Panc1 (cell line): ENCODE measurements at regions not wholly inside any gene's neighbourhood (a gene's known extent, or its start where the extent isn't known, plus 50 kb on each side); places are given as distances from the start of the nearest gene placed in this dataset.

ENCODE experiments used
- ATAC-seq: fragments of 200-7000 bp; cut with Tn5 transposase; 2 replicates; pipeline ENCODE4 v1.9.1; 2020; ENCODE audit warnings: mild to moderate bottlenecking, moderate library complexity
- BruUV-seq: library from RNA; stranded (reverse); fragments of 400-500 nt; replicated peaks from 2 replicates; lab custom pipeline; 2021; lab: Mats Ljungman, UMichigan
- CTCF ChIA-PET: fragments of 300-600 bp; sonication (Branson Sonifier 250); formaldehyde crosslinking; loops from one replicate; lab custom pipeline; 2022; ENCODE audit warnings: antibody characterized with exemption; lab: Charles Lee
- POLR2A ChIA-PET: fragments of 300-600 bp; sonication (Branson Sonifier 250); formaldehyde crosslinking; loops from one replicate; lab custom pipeline; 2022; ENCODE audit warnings: antibody characterized with exemption; lab: Charles Lee
- DNase-seq: peaks from one replicate; pipeline ENCODE4 v3.0.0-alpha.2; 2010; ENCODE audit warnings: low read depth, low spot score
- H3K27ac ChIP-seq: 2 replicates; pipeline ENCODE4 v1.5.1; 2011; ENCODE audit warnings: mild to moderate bottlenecking, low read length, inconsistent platforms
- H3K27me3 ChIP-seq: fragments of 200-500 bp; sonication (Bioruptor generic); 2 replicates; pipeline ENCODE4 v1.6.0; 2014; ENCODE audit warnings: low read length, inconsistent platforms; ENCODE audit not compliant: control insufficient read depth, insufficient read depth
- H3K36me3 ChIP-seq: fragments of 200-500 bp; sonication (Bioruptor generic); 2 replicates; pipeline ENCODE4 v1.5.1; 2014; ENCODE audit warnings: inconsistent platforms, mild to moderate bottlenecking, low read length, moderate library complexity; ENCODE audit not compliant: control insufficient read depth, insufficient read depth
- H3K4me1 ChIP-seq: 2 replicates; pipeline ENCODE4 v1.5.1; 2011; ENCODE audit warnings: inconsistent platforms, mild to moderate bottlenecking, low read length, moderate library complexity; ENCODE audit not compliant: control insufficient read depth, insufficient read depth
- H3K4me3 ChIP-seq, 2 experiments: 2 replicates each; pipeline ENCODE4 v1.5.1; 2011 to 2012; ENCODE audit warnings: low read depth in 2 of 2, low read length in 2 of 2, mild to moderate bottlenecking in 2 of 2, inconsistent platforms in 1 of 2, moderate library complexity in 1 of 2
- H3K9me3 ChIP-seq: fragments of 200-500 bp; sonication (Bioruptor generic); 2 replicates; pipeline ENCODE4 v1.5.1; 2014; ENCODE audit warnings: low read depth, mild to moderate bottlenecking, inconsistent platforms, low read length, moderate library complexity; ENCODE audit not compliant: control insufficient read depth, insufficient read depth
- CTCF ChIP-seq: fragments of 450-650 bp; IDR thresholded peaks from 2 replicates; pipeline ENCODE4 v1.5.1; 2017; ENCODE audit warnings: mild to moderate bottlenecking
- POLR2AphosphoS5 ChIP-seq: IDR thresholded peaks from 2 replicates; pipeline ENCODE4 v1.6.1; 2012; ENCODE audit warnings: mild to moderate bottlenecking, low read depth, low read length, moderate library complexity
- REST ChIP-seq, 2 experiments: IDR thresholded peaks; 2 replicates each; pipeline ENCODE4 v1.6.1; 2011 to 2012; ENCODE audit warnings: low read depth in 2 of 2, control low read depth in 1 of 2, low read length in 1 of 2, mild to moderate bottlenecking in 1 of 2, moderate library complexity in 1 of 2; ENCODE audit not compliant: insufficient read depth in 1 of 2
- SIN3A ChIP-seq: IDR thresholded peaks from 2 replicates; pipeline ENCODE4 v1.6.1; 2012; ENCODE audit warnings: low read depth, mild to moderate bottlenecking, low read length, moderate library complexity, borderline replicate concordance; ENCODE audit not compliant: insufficient read depth
- TCF7L2 ChIP-seq: IDR thresholded peaks from 2 replicates; pipeline ENCODE4 v1.6.1; 2011; ENCODE audit warnings: mild to moderate bottlenecking, low read depth, low read length, inconsistent platforms
- in situ Hi-C: cut with HindIII; loops from 2 replicates; pipeline ENCODE4 v1.10.0; 2016; ENCODE audit warnings: low sequenced_read_pairs, low pct_unique_long_range_greater_than_20kb
- intact Hi-C: fragments of 100-400 bp; cut with micrococcal nuclease; formaldehyde crosslinking; loops from one replicate; pipeline ENCODE4 v1.10.0; 2022; ENCODE audit not compliant: unreplicated experiment

GRCh38 chr12:28065374-28065773 lies 92.8 kb upstream of the PTHLH start:
- Histone ChIP-seq H3K4me3 (no peak overlapping the region), H3K36me3 (no peaks in the 10 kb centered on the region), H3K27ac (no peak overlapping the region), H3K27me3 (no peaks in the 10 kb centered on the region), H3K4me1 (no peaks in the 10 kb centered on the region), H3K9me3 (no peaks in the 10 kb centered on the region)
- BruUV-seq: no TSS peak
- no peak for ATAC-seq
- TF ChIP-seq CTCF (no peak), TCF7L2 (no peak), REST (IDR thresholded peaks at IDR 0.05; ENCODE audit: insufficient read depth in 1 of 2, low read depth in 2 of 2, low read length in 1 of 2) (no peak), SIN3A (no peak), POLR2AphosphoS5 (no peak)
- intact Hi-C loops (no loop called here), in situ Hi-C loops (no loop called here)
- no peak for DNase-seq
- POLR2A ChIA-PET: no interaction called here
- CTCF ChIA-PET: no interaction called here

- no TSS peak for BruUV-seq
- ChIA-PET POLR2A (no interaction called here), CTCF (interaction anchor here (0.6 kb wide), 1 partner anchor 25 kb away, joined by 3 read pairs; no protein-coding TSS in a partner anchor)
- H3K4me3 ChIP-seq: no peak overlapping the region
- no peak overlapping the region for H3K27ac ChIP-seq
- H3K9me3 ChIP-seq: no peaks in the 10 kb centered on the region
- no peaks in the 10 kb centered on the region for H3K36me3 ChIP-seq
- intact Hi-C loops: no loop called here
- DNase-seq: no peak
- in situ Hi-C loops: no loop called here
- H3K27me3 ChIP-seq: no peaks in the 10 kb centered on the region
- no peak for ATAC-seq
- H3K4me1 ChIP-seq: no peaks in the 10 kb centered on the region
- TF ChIP-seq SIN3A (no peak), CTCF (no peak), REST (IDR thresholded peaks at IDR 0.05; ENCODE audit: insufficient read depth in 1 of 2, low read depth in 2 of 2, low read length in 1 of 2) (no peak), TCF7L2 (no peak), POLR2AphosphoS5 (no peak)
Observed at GRCh38 chr12:28065889-28066630, 93.5 kb upstream of the PTHLH start.
